H1 (cell line): ENCODE measurements at regions not wholly inside any gene's neighbourhood (a gene's known extent, or its start where the extent isn't known, plus 50 kb on each side); places are given as distances from the start of the nearest gene placed in this dataset.

ENCODE experiments used
- CTCF ChIA-PET: fragments of 300-600 bp; sonication (Branson Sonifier 250); formaldehyde crosslinking; loops from one replicate; lab custom pipeline; 2021; ENCODE audit not compliant: partially characterized antibody; lab: Charles Lee
- POLR2A ChIA-PET: fragments of 300-600 bp; sonication (Branson Sonifier 250); formaldehyde crosslinking; loops from one replicate; lab custom pipeline; 2021; ENCODE audit warnings: inconsistent platforms; ENCODE audit not compliant: partially characterized antibody; lab: Charles Lee
- DNase-seq, 2 experiments: peaks; one replicate each; pipeline versions ENCODE4 v3.0.0 to v3.0.0-alpha.2; 2010 to 2022; ENCODE audit warnings: low spot score in 2 of 2, low read depth in 1 of 2, mixed read lengths in 1 of 2
- FAIRE-seq: peaks from 2 replicates; lab custom pipeline; 2011; peaks lifted over from hg19 to GRCh38; lab: Jason Lieb, UNC
- H2AFZ ChIP-seq: 2 replicates; pipeline ENCODE4 v1.8.1; 2012; ENCODE audit warnings: low read length, inconsistent platforms
- H2AK5ac ChIP-seq: 2 replicates; pipeline ENCODE4 v1.6.1; 2013; ENCODE audit warnings: low read depth, low read length
- H2BK120ac ChIP-seq: replicated peaks from 2 replicates; pipeline ENCODE3; 2013; ENCODE audit warnings: low read depth, low read length, inconsistent platforms
- H2BK12ac ChIP-seq: 2 replicates; pipeline ENCODE4 v1.6.1; 2013; ENCODE audit warnings: low read depth, low read length
- H2BK15ac ChIP-seq: 2 replicates; pipeline ENCODE4 v1.6.1; 2013; ENCODE audit warnings: low read length
- H2BK20ac ChIP-seq: 2 replicates; pipeline ENCODE4 v1.6.1; 2013; ENCODE audit warnings: low read length
- H2BK5ac ChIP-seq: 2 replicates; pipeline ENCODE4 v1.6.1; 2013; ENCODE audit warnings: low read depth, low read length
- H3K14ac ChIP-seq: 2 replicates; pipeline ENCODE4 v1.6.1; 2013; ENCODE audit warnings: inconsistent platforms; ENCODE audit not compliant: insufficient read length
- H3K18ac ChIP-seq: 2 replicates; pipeline ENCODE4 v1.6.1; 2013; ENCODE audit warnings: low read length; ENCODE audit errors: extremely low read depth
- H3K23ac ChIP-seq: 2 replicates; pipeline ENCODE4 v1.6.1; 2013; ENCODE audit warnings: inconsistent platforms; ENCODE audit not compliant: insufficient read length
- H3K23me2 ChIP-seq: 2 replicates; pipeline ENCODE4 v1.6.1; 2013; ENCODE audit warnings: low read depth, low read length
- H3K27ac ChIP-seq: 2 replicates; pipeline ENCODE4 v1.6.1; 2011; ENCODE audit warnings: low read depth, low read length, inconsistent platforms
- H3K27me3 ChIP-seq, 4 experiments: replicated peaks in 1 of 4; 1 replicate in 1 of 4; 2 replicates in 3 of 4; pipeline versions ENCODE4 v1.6.1 to v1.8.1; 2011 to 2013; ENCODE audit warnings: low read length in 3 of 4, mild to moderate bottlenecking in 3 of 4, inconsistent platforms in 2 of 4, mixed read lengths in 2 of 4, moderate library complexity in 1 of 4; ENCODE audit not compliant: control insufficient read depth in 3 of 4, insufficient read depth in 3 of 4; ENCODE audit errors: extremely low read depth in 1 of 4
- H3K36me3 ChIP-seq, 4 experiments: 2 replicates each; pipeline versions ENCODE4 v1.6.1 to v1.8.1; 2011 to 2013; ENCODE audit warnings: mild to moderate bottlenecking in 4 of 4, low read length in 3 of 4, moderate library complexity in 2 of 4, control low read depth in 1 of 4, inconsistent platforms in 1 of 4; ENCODE audit not compliant: insufficient read depth in 4 of 4, control insufficient read depth in 2 of 4
- H3K4ac ChIP-seq: replicated peaks from 2 replicates; pipeline ENCODE3; 2013; ENCODE audit warnings: low read length, low read depth, mixed read lengths, inconsistent platforms; ENCODE audit not compliant: insufficient read length
- H3K4me1 ChIP-seq, 4 experiments: replicated peaks in 1 of 4; 1 replicate in 1 of 4; 2 replicates in 3 of 4; pipeline versions ENCODE4 v1.6.1 to v1.8.1; 2011 to 2013; ENCODE audit warnings: low read length in 3 of 4, inconsistent platforms in 2 of 4, mixed read lengths in 1 of 4; ENCODE audit not compliant: insufficient read depth in 4 of 4, control insufficient read depth in 3 of 4
- H3K4me2 ChIP-seq, 2 experiments: 2 replicates each; pipeline versions ENCODE4 v1.6.1 to v1.8.1; 2011 to 2013; ENCODE audit warnings: low read depth in 2 of 2, low read length in 2 of 2, control low read depth in 1 of 2, inconsistent platforms in 1 of 2, mild to moderate bottlenecking in 1 of 2; ENCODE audit not compliant: insufficient read depth in 1 of 2
- H3K4me3 ChIP-seq, 4 experiments: fragments of 200-600, 300-600 bp in 1 of 4; sonication (generic), shearing (Covaris generic), sonication (Bioruptor Twin) in 1 of 4; 2 replicates each; pipeline versions ENCODE4 v1.5.1 to v1.8.1; 2011 to 2016; ENCODE audit warnings: low read length in 4 of 4, low read depth in 3 of 4, control low read depth in 2 of 4, inconsistent platforms in 2 of 4, mild to moderate bottlenecking in 2 of 4, mixed read lengths in 1 of 4, moderate library complexity in 1 of 4; ENCODE audit not compliant: insufficient read depth in 2 of 4; ENCODE audit errors: extremely low read depth in 1 of 4
- H3K56ac ChIP-seq: replicated peaks from 2 replicates; pipeline ENCODE3; 2013; ENCODE audit warnings: low read depth, mild to moderate bottlenecking, mixed read lengths, low read length, inconsistent platforms; ENCODE audit not compliant: insufficient read length
- H3K79me1 ChIP-seq: 2 replicates; pipeline ENCODE4 v1.6.1; 2013; ENCODE audit warnings: low read depth, low read length, control low read depth
- H3K79me2 ChIP-seq, 2 experiments: 2 replicates each; pipeline versions ENCODE4 v1.6.1 to v1.8.1; 2012 to 2013; ENCODE audit warnings: low read length in 2 of 2, mild to moderate bottlenecking in 2 of 2, inconsistent platforms in 1 of 2; ENCODE audit not compliant: insufficient read depth in 2 of 2, control insufficient read depth in 1 of 2
- H3K9ac ChIP-seq, 4 experiments: replicated peaks in 1 of 4; 1 replicate in 1 of 4; 2 replicates in 3 of 4; pipeline versions ENCODE4 v1.6.1 to v1.8.1; 2011 to 2013; ENCODE audit warnings: low read depth in 3 of 4, low read length in 3 of 4, control low read depth in 2 of 4, mild to moderate bottlenecking in 2 of 4, moderate library complexity in 2 of 4, inconsistent platforms in 1 of 4; ENCODE audit errors: extremely low read depth in 1 of 4
- H3K9me3 ChIP-seq, 2 experiments: 2 replicates each; pipeline versions ENCODE4 v1.6.1 to v1.8.1; 2012 to 2013; ENCODE audit warnings: mild to moderate bottlenecking in 2 of 2, moderate library complexity in 2 of 2, control low read depth in 1 of 2, inconsistent platforms in 1 of 2, low read depth in 1 of 2, low read length in 1 of 2, mixed read lengths in 1 of 2; ENCODE audit not compliant: insufficient read depth in 2 of 2
- H4K20me1 ChIP-seq, 2 experiments: replicated peaks in 1 of 2; 2 replicates each; pipeline versions ENCODE3 to v1.8.1; 2011 to 2013; ENCODE audit warnings: inconsistent platforms in 2 of 2, low read length in 2 of 2, mild to moderate bottlenecking in 1 of 2; ENCODE audit not compliant: insufficient read depth in 2 of 2, control insufficient read depth in 1 of 2
- H4K5ac ChIP-seq: 2 replicates; pipeline ENCODE4 v1.6.1; 2013; ENCODE audit warnings: low read length, low read depth, mixed read lengths, inconsistent platforms; ENCODE audit not compliant: insufficient read length
- H4K8ac ChIP-seq: 2 replicates; pipeline ENCODE4 v1.8.0; 2013; ENCODE audit warnings: mild to moderate bottlenecking, moderate library complexity, low read length, inconsistent platforms; ENCODE audit not compliant: insufficient read depth; ENCODE audit errors: extremely low read depth
- H4K91ac ChIP-seq: replicated peaks from 2 replicates; pipeline ENCODE3; 2013; ENCODE audit warnings: low read length, mixed read lengths, inconsistent platforms; ENCODE audit not compliant: insufficient read length
- ATF2 ChIP-seq: IDR thresholded peaks from 2 replicates; pipeline ENCODE4 v1.6.1; 2012; ENCODE audit warnings: low read length, inconsistent platforms
- CBX8 ChIP-seq: fragments of 300-800, 300-1000 bp; sonication (generic); IDR thresholded peaks from 2 replicates; pipeline ENCODE4 v1.7.1; 2016; ENCODE audit warnings: low read depth, low read length, borderline replicate concordance
- CHD1 ChIP-seq: IDR thresholded peaks from 2 replicates; pipeline ENCODE4 v1.6.1; 2012; ENCODE audit warnings: low read depth, low read length, improper control_type of control experiment
- EZH2 ChIP-seq: fragments of 200-600 bp; sonication (generic); IDR thresholded peaks from 2 replicates; pipeline ENCODE4 v1.7.1; 2012; ENCODE audit warnings: low read depth, mild to moderate bottlenecking, moderate library complexity, low read length, inconsistent platforms; ENCODE audit not compliant: severe bottlenecking
- HDAC2 ChIP-seq, 2 experiments: fragments of 300-600 bp in 1 of 2; sonication (generic) in 1 of 2; IDR thresholded peaks; 2 replicates each; pipeline ENCODE4 v1.6.1; 2011 to 2012; ENCODE audit warnings: low read depth in 2 of 2, low read length in 2 of 2, mild to moderate bottlenecking in 2 of 2, moderate library complexity in 2 of 2, borderline replicate concordance in 1 of 2, inconsistent platforms in 1 of 2
- PHF8 ChIP-seq: fragments of 200-600 bp; sonication (generic); conservative IDR thresholded peaks from 2 replicates; pipeline ENCODE4 v1.7.1; 2012; ENCODE audit warnings: low read depth, mild to moderate bottlenecking, inconsistent platforms, low read length, moderate library complexity
- POLR2A ChIP-seq, 2 experiments: IDR thresholded peaks; 1 replicate in 1 of 2; 2 replicates in 1 of 2; pipeline ENCODE4 v1.6.1; 2011; ENCODE audit warnings: low read depth in 2 of 2, low read length in 2 of 2, mild to moderate bottlenecking in 2 of 2; ENCODE audit errors: control extremely low read depth in 1 of 2
- TAF1 ChIP-seq: IDR thresholded peaks from 2 replicates; pipeline ENCODE4 v1.6.1; 2011; ENCODE audit warnings: mild to moderate bottlenecking, low read depth, low read length
- YY1 ChIP-seq: IDR thresholded peaks from 2 replicates; pipeline ENCODE4 v1.6.1; 2011; ENCODE audit warnings: low read depth, mild to moderate bottlenecking, low read length
- WGBS, 2 experiments: shearing (Covaris generic) in 1 of 2; methylation state at CpG; one replicate each; pipeline versions ENCODE4 v1.1.6 to v1.1.7; 2013 to 2015; ENCODE audit warnings: low lambda C conversion rate in 2 of 2, mixed read lengths in 2 of 2, inconsistent platforms in 1 of 2, low coverage in 1 of 2, missing lambda C conversion rate in 1 of 2; ENCODE audit not compliant: insufficient replicate concordance in 2 of 2, insufficient coverage in 1 of 2, insufficient read length in 1 of 2; ENCODE audit errors: extremely low coverage in 1 of 2, missing lambda C conversion rate in 1 of 2; 5-methylcytosine and 5-hydroxymethylcytosine counted together
- TF ChIP-seq, protein P1 (sequence below): IDR thresholded peaks from 2 replicates; pipeline ENCODE4 v1.6.1; 2011; ENCODE audit warnings: low read depth, mild to moderate bottlenecking, low read length; ENCODE audit not compliant: insufficient read depth

- H3K27ac ChIP-seq = no peak overlapping the region
- H2AK5ac ChIP-seq = 0 out of 2 replicates have a peak overlapping the region, but pooled peaks have one; percentile 75
- H3K18ac ChIP-seq = no peak overlapping the region
- H3K9me3 ChIP-seq = no peaks in the 10 kb centered on the region
- no peaks in the 10 kb centered on the region for H4K20me1 ChIP-seq
- H3K23me2 ChIP-seq = no peaks in the 10 kb centered on the region; the same call in 1 of the 2 replicates
- peak overlapping the region; percentile 65 for H4K91ac ChIP-seq
- H3K23ac ChIP-seq = no peak overlapping the region
- H3K4me3 ChIP-seq = no peak overlapping the region
- peak overlapping the region; percentile 33; the same call in 1 of the 2 replicates for H2BK12ac ChIP-seq
- H4K8ac ChIP-seq = 0 out of 2 replicates have a peak overlapping the region, but pooled peaks have one; percentile 14
- peaks cover 0 to 3% (median 0%) of the 10 kb centered on the region in 4 experiments; a peak in 2 of 7 replicates for H3K4me1 ChIP-seq
- FAIRE-seq = no peak
- no peak overlapping the region for H3K56ac ChIP-seq
- H2BK5ac ChIP-seq = no peak overlapping the region
- no peak overlapping the region for H3K14ac ChIP-seq
- no peak overlapping the region for H4K5ac ChIP-seq
- no peak for DNase-seq
- no peaks in the 10 kb centered on the region for H3K79me1 ChIP-seq
- POLR2A ChIA-PET = interaction anchor here (1.1 to 1.7 kb wide), 3 partner anchors 8 to 139 kb away, joined by 3 to 5 read pairs (median 4); partner anchors contain the start of gene ZDHHC20
- H3K4me2 ChIP-seq = no peak overlapping the region
- no peak overlapping the region; the same call in 1 of the 2 replicates for H2BK15ac ChIP-seq
- 91% methylated on average over 37 of the region's 40 CpGs; no CpG with 5 or more reads in 1 of the 2 experiments for WGBS, 2 experiments
- H3K36me3 ChIP-seq = no peaks in the 10 kb centered on the region
- no peaks in the 10 kb centered on the region for H3K27me3 ChIP-seq
- no peaks in the 10 kb centered on the region for H3K79me2 ChIP-seq
- no peak overlapping the region for H2AFZ ChIP-seq
- CTCF ChIA-PET = interaction anchor here (2.1 kb wide), 1 partner anchor 11 kb away, joined by 10 read pairs; no protein-coding TSS in a partner anchor
- H3K9ac ChIP-seq = no peak overlapping the region
- no peak overlapping the region for H2BK120ac ChIP-seq
- H2BK20ac ChIP-seq = no peak overlapping the region
- H3K4ac ChIP-seq = no peak overlapping the region
- TF ChIP-seq EZH2 (no peak), TAF1 (no peak), ATF2 (no peak), POLR2A (IDR thresholded peaks at IDR 0.05; ENCODE audit: control extremely low read depth in 1 of 2, low read depth in 2 of 2, low read length in 2 of 2) (no peak), HDAC2 (IDR thresholded peaks at IDR 0.05; ENCODE audit: borderline replicate concordance in 1 of 2, low read depth in 2 of 2, low read length in 2 of 2) (no peak), CBX8 (no peak), CHD1 (no peak), PHF8 (no peak), YY1 (no peak)
- TF ChIP-seq, protein P1, sequence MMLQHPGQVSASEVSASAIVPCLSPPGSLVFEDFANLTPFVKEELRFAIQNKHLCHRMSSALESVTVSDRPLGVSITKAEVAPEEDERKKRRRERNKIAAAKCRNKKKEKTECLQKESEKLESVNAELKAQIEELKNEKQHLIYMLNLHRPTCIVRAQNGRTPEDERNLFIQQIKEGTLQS = no peak
These were observed 139.0 kb downstream of the ZDHHC20 start for GRCh38 chr13:21319869-21320641.
